SKM-1 (cell line): ENCODE measurements at regions not wholly inside any gene's neighbourhood (a gene's known extent, or its start where the extent isn't known, plus 50 kb on each side); places are given as distances from the start of the nearest gene placed in this dataset.
"Not testable (repeated sequence)": the region's sequence is repeated elsewhere in the genome, so short reads cannot be mapped to it uniquely, and the experiment has no call there.

Experiments
- DNase-seq: peaks from one replicate; lab custom pipeline; 2025; ENCODE audit not compliant: unreplicated experiment; lab: John Stamatoyannopoulos, UW

GRCh38 chr6:3960754-3961361 lies 111.7 kb downstream of the FAM50B start:
- no peak for DNase-seq

GRCh38 chr6:3961581-3962215 lies 112.5 kb downstream of the FAM50B start:
- no peak for DNase-seq

DNA sequence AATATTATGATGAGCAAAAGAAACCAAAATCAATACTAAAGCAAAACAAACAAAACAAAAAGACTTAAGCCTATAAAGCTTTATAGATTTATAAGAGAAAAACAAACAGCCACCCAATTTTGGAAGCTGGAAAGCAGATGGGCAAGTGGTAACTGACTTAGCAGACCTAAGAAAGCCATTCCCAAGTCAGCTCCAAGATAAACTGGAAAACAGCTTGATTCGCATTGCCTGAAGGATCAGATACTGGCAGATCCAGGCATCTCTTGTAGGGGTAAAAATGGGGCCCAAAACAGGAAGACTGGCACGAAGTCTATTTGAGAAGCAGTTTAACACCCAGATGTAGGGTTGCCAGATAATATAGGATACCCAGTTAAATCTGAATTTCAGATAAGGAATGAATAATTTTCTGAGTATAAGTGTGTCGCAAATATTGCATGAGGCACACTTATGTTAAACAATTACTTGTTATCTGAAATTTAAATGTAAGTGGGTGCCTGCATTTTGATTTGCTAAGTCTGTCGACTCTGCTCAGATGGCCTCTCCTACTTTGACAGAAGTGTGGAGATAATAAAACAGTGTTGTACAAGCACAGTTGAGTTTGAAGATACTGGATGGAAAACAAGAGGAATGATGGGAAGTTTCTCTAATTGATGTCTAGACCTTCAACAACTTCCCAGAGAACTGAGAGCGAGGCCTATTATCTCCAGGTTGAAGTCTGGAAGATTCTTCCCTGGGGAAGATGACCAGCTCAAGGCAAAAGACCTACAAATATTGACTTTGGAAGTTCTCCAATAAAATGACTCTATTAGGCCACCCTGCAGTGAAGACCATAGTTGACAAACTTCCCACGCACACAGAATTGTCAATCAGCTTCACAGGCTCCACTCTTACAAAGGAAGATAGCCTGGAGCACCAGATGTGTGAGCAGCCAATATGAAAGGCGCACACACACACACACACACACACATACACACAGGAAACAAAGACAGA lies 113.4 kb downstream of the FAM50B start:
- DNase-seq: no peak

DNA sequence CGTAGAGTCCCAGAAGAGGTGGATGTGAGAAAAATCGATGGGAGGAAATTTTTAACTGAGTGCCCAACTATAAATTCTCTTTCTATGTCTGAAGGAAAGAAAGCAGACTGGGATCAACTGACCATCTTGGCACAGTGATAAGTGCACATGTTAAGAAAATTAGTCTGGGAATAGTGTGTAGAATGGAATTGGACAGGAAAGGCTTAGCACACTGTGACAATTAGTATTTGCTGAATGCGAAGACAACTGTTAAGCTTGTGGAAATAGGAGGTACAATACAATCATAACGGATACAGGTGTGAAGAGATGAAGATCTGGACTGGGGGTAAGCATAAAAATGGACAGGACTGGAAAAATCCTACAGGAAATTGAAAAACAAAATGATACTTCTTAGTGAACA lies 114.3 kb downstream of the FAM50B start:
- no peak for DNase-seq

GRCh38 chr6:3965071-3965718 lies 113.7 kb downstream of the FAM217A start:
- DNase-seq: no peak

- DNase-seq: no peak
Measured at GRCh38 chr6:3966426-3966825, 112.5 kb downstream of the FAM217A start.

DNA sequence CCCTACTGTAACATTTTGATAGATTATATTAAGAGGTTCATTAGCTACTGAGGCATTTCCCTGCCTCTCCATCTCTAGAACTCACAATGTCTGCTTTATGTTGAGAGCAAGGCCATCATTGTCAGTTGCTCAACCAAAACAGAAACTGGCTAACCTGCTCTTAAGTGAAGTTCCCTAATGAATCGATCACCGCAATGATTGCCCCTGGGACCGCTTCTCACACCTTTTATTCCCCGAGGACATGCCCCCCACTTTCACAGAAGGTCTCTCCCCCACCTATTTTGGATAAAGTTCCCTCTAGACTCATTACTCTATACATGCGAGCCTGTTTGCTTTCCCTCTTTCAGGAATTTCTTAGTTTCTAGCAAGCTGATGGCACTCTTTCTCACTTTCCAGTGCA lies 108.8 kb downstream of the FAM217A start:
- no peak for DNase-seq

GRCh38 chr6:3973152-3973551 lies 105.8 kb downstream of the FAM217A start:
- not testable (repeated sequence) for DNase-seq

DNA sequence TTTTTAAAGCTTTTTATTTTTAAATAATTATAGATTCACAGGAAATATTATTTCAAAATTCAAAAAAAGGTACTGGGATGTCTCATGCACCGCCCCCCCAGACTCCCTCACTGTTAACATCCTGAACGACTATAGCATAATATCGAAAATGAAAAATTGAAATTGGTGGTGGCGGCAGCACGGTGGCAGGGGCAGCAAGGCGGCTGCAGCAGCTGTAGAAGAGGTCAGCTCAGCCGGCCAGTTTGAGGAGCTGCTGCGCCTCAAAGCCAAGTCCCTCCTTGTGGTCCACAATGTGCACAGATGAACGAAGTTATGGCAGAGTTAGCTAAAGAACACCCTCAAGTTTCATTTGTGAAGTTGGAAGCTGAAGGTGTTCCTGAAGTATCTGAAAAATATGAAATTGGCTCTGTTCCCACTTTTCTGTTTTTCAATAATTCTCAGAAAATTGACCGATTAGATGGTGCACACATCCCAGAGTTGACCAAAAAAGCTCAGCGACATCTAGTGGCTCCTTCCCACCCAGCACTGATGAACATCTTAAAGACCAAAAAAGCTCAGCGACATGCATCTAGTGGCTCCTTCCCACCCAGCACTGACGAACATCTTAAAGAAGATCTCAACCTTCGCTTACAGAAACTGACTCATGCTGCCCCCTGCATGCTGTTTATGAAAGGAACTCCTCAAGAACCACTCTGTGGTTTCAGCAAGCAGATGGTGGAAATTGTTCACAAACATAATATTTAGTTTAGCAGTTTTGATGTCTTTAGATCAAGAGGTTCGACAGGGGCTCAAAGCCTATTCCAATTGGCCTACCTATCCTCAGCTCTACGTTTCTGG lies 100.8 kb downstream of the FAM217A start:
- DNase-seq: peak; percentile 16

DNA sequence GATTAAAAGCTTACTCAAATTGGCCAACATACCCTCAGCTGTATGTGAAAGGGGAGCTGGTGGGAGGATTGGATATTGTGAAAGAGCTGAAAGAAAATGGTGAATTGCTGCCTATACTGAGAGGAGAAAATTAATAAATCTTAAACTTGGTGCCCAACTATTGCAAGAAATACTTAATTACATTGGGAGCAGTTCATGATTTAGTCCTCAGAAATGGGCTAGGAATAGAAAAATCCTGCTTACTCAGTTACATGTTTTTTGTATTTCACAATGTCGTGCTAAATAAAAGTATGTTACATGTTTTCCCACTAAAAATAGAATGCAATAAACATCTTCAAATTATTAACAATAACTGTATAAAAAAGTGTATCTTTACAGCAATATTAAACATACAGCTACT lies 100.0 kb downstream of the FAM217A start:
- not testable (repeated sequence) for DNase-seq

DNA sequence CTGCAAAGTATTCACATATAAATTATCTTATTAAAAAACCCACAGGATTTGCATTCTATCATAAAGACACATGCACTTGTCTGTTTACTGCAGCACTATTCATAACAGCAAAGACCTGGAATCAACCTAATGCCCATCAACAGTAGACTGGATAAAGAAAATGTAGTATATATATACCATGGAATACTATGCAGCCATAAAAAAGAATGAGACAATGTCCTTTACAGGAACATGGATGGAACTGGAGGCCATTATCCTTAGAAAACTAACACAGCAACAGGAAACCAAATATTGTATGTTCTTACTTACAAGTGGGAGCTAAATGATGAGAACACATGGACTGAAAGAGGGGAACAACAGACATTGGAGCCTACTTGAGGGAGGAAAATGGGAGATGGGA lies 97.0 kb downstream of the FAM217A start:
- no peak for DNase-seq

- DNase-seq: no peak
Measured at GRCh38 chr6:3983778-3984177, 95.2 kb downstream of the FAM217A start.

- no peak for DNase-seq
Measured at GRCh38 chr6:3984494-3984893, 94.4 kb downstream of the FAM217A start.

DNA sequence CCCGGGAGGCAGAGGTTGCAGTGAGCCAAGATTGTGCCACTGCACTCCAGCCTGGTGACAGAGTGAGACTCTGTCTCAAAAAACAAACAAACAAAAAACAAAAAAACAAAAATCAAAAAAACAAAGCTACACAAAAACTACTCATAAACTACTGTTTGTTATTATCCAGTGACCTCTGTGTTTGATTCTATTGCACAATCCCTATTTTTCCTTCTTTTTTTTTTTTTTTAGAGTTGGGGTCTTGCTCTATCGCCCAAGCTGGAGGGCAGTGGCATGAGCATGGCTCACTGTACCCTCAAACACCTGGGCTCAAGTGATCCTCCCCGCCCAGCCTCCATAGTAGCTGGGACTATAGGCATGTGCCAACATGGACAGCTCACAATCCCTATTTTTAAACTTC lies 92.7 kb downstream of the FAM217A start:
- DNase-seq: no peak

DNA sequence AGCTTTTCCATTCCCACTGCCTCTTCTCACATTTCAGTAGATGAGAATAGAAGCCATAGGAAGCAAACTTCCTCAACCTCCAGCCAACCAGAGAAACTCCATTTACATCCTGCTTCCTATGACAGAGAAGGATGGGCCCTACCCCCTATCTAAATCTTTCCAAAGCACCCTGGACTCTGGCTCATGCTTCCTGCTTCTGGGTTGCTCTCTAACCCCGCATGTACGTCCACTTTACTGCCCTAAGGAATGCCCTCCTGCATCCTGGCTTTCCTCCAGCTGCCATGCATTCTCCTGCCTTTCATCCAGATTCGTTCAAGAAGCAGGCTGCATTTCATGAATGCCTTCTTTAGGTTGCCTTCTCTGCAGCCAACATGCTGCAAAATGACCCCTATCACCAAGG lies 91.9 kb downstream of the FAM217A start:
- no peak for DNase-seq

DNA sequence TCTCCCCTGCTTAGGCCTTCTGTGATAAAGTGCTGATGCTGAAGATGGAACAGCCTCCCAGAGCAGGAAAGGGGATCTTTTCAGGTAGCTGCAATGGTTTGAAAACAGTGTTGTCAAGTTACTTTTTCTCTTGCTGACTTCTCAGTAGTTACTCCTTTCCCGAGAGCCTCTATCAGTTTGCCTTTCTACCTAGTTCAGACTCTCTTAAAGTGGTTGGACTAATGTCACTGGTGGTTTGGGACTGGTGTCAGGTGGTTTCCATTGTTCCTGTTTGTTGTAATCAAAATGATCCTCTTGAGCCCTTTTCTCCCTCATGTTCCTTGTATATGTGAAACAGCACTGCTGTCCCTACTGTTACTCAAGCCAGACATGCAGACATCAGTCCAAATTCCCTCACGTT lies 91.4 kb downstream of the FAM217A start:
- DNase-seq: no peak

DNA sequence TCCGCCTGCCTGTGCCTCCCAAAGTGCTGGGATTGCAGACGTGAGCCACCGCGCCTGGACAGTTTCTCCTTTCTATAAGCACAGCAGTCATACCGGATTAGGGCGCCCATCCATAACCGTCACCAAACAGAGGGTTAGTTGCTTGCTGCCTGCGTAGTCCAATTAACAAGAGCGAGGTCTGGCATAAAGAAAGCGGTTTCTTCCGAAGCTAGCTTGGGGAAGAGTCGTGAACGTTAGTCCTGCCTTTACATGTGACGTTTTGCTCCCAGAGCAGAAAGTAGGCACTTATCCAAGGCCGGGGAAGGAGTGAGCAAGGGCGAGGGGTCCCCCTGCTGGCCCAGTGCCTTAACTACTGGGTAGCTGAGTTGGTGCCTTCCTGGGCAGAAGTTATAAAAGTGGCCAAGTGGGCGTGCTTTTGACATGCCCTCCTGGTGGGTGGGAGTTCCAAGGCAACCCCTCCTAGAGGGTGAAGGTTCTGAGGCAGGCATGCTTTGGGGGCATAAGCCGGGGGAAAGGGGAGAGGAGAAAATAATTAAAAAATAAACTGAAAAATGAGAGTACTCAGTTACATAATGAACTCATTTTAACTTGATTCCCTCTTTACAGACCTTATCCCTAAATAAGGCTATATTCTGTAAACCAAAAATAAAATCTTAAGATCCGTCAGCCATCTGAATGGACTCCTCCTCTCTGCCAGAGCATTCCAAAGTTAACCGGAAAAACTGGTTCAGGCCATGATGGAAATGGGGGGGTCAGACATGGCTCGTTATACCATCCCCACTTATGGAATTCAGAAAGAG lies 88.0 kb downstream of the FAM217A start:
- DNase-seq: peak; percentile 33

DNA sequence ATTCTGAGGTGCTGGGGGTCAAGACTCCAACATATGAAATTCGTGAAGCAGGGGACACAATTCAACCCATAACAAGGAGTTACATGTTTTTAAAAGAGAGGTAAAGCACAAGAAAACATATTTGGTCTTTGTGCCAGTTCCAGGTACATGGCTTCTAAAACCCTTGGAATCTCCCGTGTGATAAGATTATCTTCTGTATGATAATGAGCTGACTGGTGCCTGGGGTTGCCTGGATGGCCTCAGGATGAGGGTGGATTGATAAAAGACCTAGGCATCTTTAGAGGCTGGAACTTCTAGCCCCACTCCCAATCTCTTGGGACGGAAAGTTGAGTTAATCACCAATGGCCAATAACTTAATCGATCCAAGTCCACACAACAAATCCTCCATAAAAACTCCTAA lies 87.0 kb downstream of the FAM217A start:
- DNase-seq: no peak

GRCh38 chr6:3996349-3996748 lies 82.6 kb downstream of the FAM217A start:
- no peak for DNase-seq
